Prostate gland (tissue), 2 donors: ENCODE measurements at regions not wholly inside any gene's neighbourhood (a gene's known extent, or its start where the extent isn't known, plus 50 kb on each side); places are given as distances from the start of the nearest gene placed in this dataset.
"Not testable (repeated sequence)": the region's sequence is repeated elsewhere in the genome, so short reads cannot be mapped to it uniquely, and the experiment has no call there.

Source experiments
- DNase-seq: peaks from one replicate; pipeline ENCODE4 v3.0.0-alpha.2; 2019; ENCODE audit warnings: low spot score
- H3K27ac ChIP-seq, 2 donors: fragments of 200-600 bp; sonication (generic); 2 replicates each; pipeline ENCODE4 v1.5.1; 2017 to 2019
- H3K27me3 ChIP-seq: fragments of 200-600 bp; sonication (generic); replicated peaks from 2 replicates; pipeline ENCODE4 v1.5.1; 2019; ENCODE audit not compliant: insufficient read depth
- H3K36me3 ChIP-seq, 2 donors: fragments of 200-600 bp; sonication (generic); 1 replicate in 1 of 2; 2 replicates in 1 of 2; pipeline versions ENCODE4 v1.5.1 to v1.8.1; 2017 to 2019
- H3K4me1 ChIP-seq: fragments of 200-600 bp; sonication (generic); replicated peaks from 2 replicates; pipeline ENCODE4 v1.5.1; 2019
- H3K4me3 ChIP-seq, 2 donors: fragments of 200-600 bp; sonication (generic); 2 replicates each; pipeline ENCODE4 v1.5.1; 2017 to 2019
- H3K9me3 ChIP-seq: fragments of 200-600 bp; sonication (generic); 2 replicates; pipeline ENCODE4 v1.5.1; 2017
- POLR2A ChIP-seq: fragments of 450-650 bp; IDR thresholded peaks from one replicate; pipeline ENCODE4 v1.6.1; 2016; ENCODE audit warnings: antibody characterized with exemption, mild to moderate bottlenecking
- POLR2AphosphoS5 ChIP-seq: sonication (generic); formaldehyde crosslinking; IDR thresholded peaks from one replicate; pipeline ENCODE4 v1.6.1; 2017; ENCODE audit warnings: antibody characterized with exemption
- WGBS: methylation state at CpG from one replicate; pipeline ENCODE4 v1.1.5; 2018; 5-methylcytosine and 5-hydroxymethylcytosine counted together
- intact Hi-C: fragments of 100-400 bp; cut with DNase I; formaldehyde crosslinking; loops from one replicate; pipeline ENCODE4 v1.14.2; 2022
- TF ChIP-seq, protein P1 (sequence below), 4 experiments: fragments of 200-600 bp in 2 of 4; fragments of 450-650 bp in 2 of 4; sonication (generic) in 2 of 4; IDR thresholded peaks; 1 replicate in 3 of 4; 2 replicates in 1 of 4; pipeline ENCODE4 v1.5.1; 2016 to 2019; ENCODE audit warnings: antibody characterized with exemption in 4 of 4, mild to moderate bottlenecking in 2 of 4, moderate library complexity in 2 of 4

GRCh38 chr9:73050065-73050816 lies 97.4 kb upstream of the ALDH1A1 start:
- DNase-seq = no peak
- intact Hi-C loops = no loop called here
- TF ChIP-seq, protein P1, sequence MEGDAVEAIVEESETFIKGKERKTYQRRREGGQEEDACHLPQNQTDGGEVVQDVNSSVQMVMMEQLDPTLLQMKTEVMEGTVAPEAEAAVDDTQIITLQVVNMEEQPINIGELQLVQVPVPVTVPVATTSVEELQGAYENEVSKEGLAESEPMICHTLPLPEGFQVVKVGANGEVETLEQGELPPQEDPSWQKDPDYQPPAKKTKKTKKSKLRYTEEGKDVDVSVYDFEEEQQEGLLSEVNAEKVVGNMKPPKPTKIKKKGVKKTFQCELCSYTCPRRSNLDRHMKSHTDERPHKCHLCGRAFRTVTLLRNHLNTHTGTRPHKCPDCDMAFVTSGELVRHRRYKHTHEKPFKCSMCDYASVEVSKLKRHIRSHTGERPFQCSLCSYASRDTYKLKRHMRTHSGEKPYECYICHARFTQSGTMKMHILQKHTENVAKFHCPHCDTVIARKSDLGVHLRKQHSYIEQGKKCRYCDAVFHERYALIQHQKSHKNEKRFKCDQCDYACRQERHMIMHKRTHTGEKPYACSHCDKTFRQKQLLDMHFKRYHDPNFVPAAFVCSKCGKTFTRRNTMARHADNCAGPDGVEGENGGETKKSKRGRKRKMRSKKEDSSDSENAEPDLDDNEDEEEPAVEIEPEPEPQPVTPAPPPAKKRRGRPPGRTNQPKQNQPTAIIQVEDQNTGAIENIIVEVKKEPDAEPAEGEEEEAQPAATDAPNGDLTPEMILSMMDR (IDR thresholded peaks at IDR 0.05) = no peak
- TF ChIP-seq POLR2AphosphoS5 = no peak
- no peak for TF ChIP-seq POLR2A
- WGBS = 62% methylated on average over 5 of the region's 5 CpGs
- H3K4me1 ChIP-seq = no peaks in the 10 kb centered on the region
- H3K36me3 ChIP-seq = no peaks in the 10 kb centered on the region
- no peaks in the 10 kb centered on the region for H3K27me3 ChIP-seq
- no peaks in the 10 kb centered on the region for H3K9me3 ChIP-seq
- H3K4me3 ChIP-seq = no peak overlapping the region
- H3K27ac ChIP-seq = no peak overlapping the region

DNA sequence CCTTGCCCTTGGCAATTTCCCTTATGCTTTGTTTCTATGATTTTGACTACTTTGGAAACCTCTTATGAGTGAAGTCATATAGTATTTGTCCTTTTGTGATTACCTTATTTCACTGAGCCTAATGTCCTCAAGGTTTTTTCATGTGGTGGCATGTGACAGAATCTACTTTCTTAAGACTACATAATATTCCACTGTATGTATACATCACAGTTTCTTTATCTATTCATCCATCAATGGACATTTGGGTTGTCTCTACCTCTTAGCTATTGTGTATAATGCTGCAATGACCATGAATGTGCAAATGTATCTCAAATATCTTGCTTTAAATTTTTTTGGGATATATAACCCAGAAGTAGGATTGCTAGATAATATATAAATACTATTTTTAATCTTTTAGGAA lies 96.4 kb upstream of the ALDH1A1 start:
- Histone ChIP-seq H3K27ac (no peak overlapping the region), H3K4me1 (no peaks in the 10 kb centered on the region)

DNA sequence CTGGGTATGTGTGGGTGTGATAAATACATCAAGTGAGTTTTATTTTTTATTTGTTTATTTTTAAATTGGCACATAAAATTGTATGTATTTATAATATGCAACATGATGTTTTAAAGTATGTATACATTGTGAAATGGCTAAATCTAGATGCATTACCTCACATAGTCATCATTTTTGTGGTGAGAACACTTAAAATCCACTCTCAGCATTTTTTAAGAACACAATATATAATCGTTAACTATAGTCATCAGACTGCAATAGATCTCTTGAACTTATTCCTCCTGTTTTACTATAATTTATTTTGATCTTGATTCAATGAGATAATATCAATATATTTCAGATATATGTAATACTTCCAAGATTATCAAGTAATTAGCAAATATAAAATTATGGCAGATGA lies 93.9 kb upstream of the ALDH1A1 start:
- H3K27me3 ChIP-seq = no peaks in the 10 kb centered on the region
- H3K9me3 ChIP-seq = no peaks in the 10 kb centered on the region
- DNase-seq = no peak
- no peak overlapping the region for H3K4me3 ChIP-seq
- intact Hi-C loops = no loop called here
- H3K4me1 ChIP-seq = no peaks in the 10 kb centered on the region
- 82% methylated on average over 1 of the region's 1 CpG for WGBS
- H3K36me3 ChIP-seq = no peaks in the 10 kb centered on the region
- no peak overlapping the region for H3K27ac ChIP-seq
- TF ChIP-seq POLR2AphosphoS5 (no peak), POLR2A (no peak)
- TF ChIP-seq, protein P1 (IDR thresholded peaks at IDR 0.05) = no peak

More for the DNA sequence above, 96.4 kb upstream of the ALDH1A1 start:
- Histone ChIP-seq H3K27me3 (no peaks in the 10 kb centered on the region), H3K36me3 (no peaks in the 10 kb centered on the region), H3K9me3 (no peaks in the 10 kb centered on the region), H3K4me3 (no peak overlapping the region)
- no peak for DNase-seq
- intact Hi-C loops = no loop called here
- TF ChIP-seq POLR2AphosphoS5 (no peak), POLR2A (no peak)
- TF ChIP-seq, protein P1 (IDR thresholded peaks at IDR 0.05) = no peak

DNA sequence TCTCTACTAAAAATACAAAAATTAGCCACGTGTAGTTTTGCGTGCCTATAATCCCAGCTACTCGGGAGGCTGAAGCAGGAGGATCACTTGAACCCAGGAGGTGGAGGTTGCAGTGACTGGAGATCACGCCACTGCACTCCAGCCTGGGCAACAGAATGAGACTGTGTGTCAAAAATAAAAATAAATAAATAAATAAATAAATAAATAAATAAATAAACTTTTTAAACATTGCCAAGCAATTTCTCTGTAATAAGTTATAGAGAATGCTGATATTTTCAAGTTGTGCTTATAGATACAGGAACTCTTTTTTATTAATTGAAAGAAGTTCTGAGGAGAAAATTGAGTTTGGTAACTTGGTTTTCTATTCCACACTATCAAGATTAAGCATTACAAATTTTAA lies 91.9 kb upstream of the ALDH1A1 start:
- WGBS = 94% methylated on average over 4 of the region's 4 CpGs
- H3K4me3 ChIP-seq, intact Hi-C loops, H3K36me3 ChIP-seq, H3K27ac ChIP-seq, DNase-seq, H3K4me1 ChIP-seq, H3K9me3 ChIP-seq, H3K27me3 ChIP-seq: not testable (repeated sequence)

GRCh38 chr9:73042155-73042554 lies 89.3 kb upstream of the ALDH1A1 start:
- H3K4me3 ChIP-seq = no peak overlapping the region
- no peak overlapping the region for H3K27ac ChIP-seq
- H3K36me3 ChIP-seq = no peaks in the 10 kb centered on the region
- no peaks in the 10 kb centered on the region for H3K4me1 ChIP-seq
- H3K27me3 ChIP-seq = no peaks in the 10 kb centered on the region
- H3K9me3 ChIP-seq = no peaks in the 10 kb centered on the region
- TF ChIP-seq POLR2A = no peak
- 81% methylated on average over 1 of the region's 1 CpG for WGBS
- no peak for DNase-seq
- intact Hi-C loops = no loop called here
